ENCODE measurements at regions not wholly inside any gene's neighbourhood (a gene's known extent, or its start where the extent isn't known, plus 50 kb on each side); places are given as distances from the start of the nearest gene placed in this dataset.

- Histone ChIP-seq H3K27ac (ENCODE audit: low read depth, low read length) (no peak overlapping the region), H3K27me3 (ENCODE audit: insufficient read depth, low read length) (no peaks in the 10 kb centered on the region), H3K4me1 (ENCODE audit: insufficient read depth, low read length) (no peaks in the 10 kb centered on the region), H3K9me3 (ENCODE audit: control insufficient read depth in 1 of 2, low read length in 2 of 2) (no peaks in the 10 kb centered on the region), H3K36me3 (ENCODE audit: insufficient read depth, low read length) (no peaks in the 10 kb centered on the region), H3K4me3 (ENCODE audit: low read length in 2 of 2) (no peak overlapping the region)
- H3K4me3 Mint-ChIP-seq: no peak overlapping the region
- ChIA-PET CTCF (ENCODE audit: partially characterized antibody) (no interaction called here), POLR2A (ENCODE audit: partially characterized antibody) (no interaction called here)
- no peaks in the 10 kb centered on the region for H3K4me1 Mint-ChIP-seq
- DNase-seq: no peak
- intact Hi-C loops (cut with micrococcal nuclease): no loop called here
- H3K36me3 Mint-ChIP-seq: no peaks in the 10 kb centered on the region
- no peaks in the 10 kb centered on the region for H3K27me3 Mint-ChIP-seq
- peaks cover 0 to 21% (median 2%) of the 10 kb centered on the region in 8 donors for H3K9me3 Mint-ChIP-seq
- H3K27ac Mint-ChIP-seq: no peak overlapping the region
These were observed 247.4 kb upstream of the CTSO start for GRCh38 chr4:156201050-156201449.

GRCh38 chr4:156198511-156198910, 244.8 kb upstream of the CTSO start:
- CTCF ChIA-PET (ENCODE audit: partially characterized antibody): no interaction called here
- H3K36me3 Mint-ChIP-seq: no peaks in the 10 kb centered on the region
- Histone ChIP-seq H3K27ac (ENCODE audit: low read depth, low read length) (no peak overlapping the region), H3K27me3 (ENCODE audit: insufficient read depth, low read length) (no peaks in the 10 kb centered on the region), H3K4me3 (ENCODE audit: low read length in 2 of 2) (no peak overlapping the region), H3K4me1 (ENCODE audit: insufficient read depth, low read length) (no peaks in the 10 kb centered on the region), H3K9me3 (ENCODE audit: control insufficient read depth in 1 of 2, low read length in 2 of 2) (no peaks in the 10 kb centered on the region), H3K36me3 (ENCODE audit: insufficient read depth, low read length) (no peaks in the 10 kb centered on the region)
- peaks cover 0 to 14% (median under 1%) of the 10 kb centered on the region in 8 donors for H3K9me3 Mint-ChIP-seq
- H3K27me3 Mint-ChIP-seq: no peaks in the 10 kb centered on the region
- H3K27ac Mint-ChIP-seq: no peak overlapping the region
- intact Hi-C loops (cut with micrococcal nuclease): no loop called here
- no peaks in the 10 kb centered on the region for H3K4me1 Mint-ChIP-seq
- no peak for DNase-seq
- H3K4me3 Mint-ChIP-seq: no peak overlapping the region
- POLR2A ChIA-PET (ENCODE audit: partially characterized antibody): no interaction called here

- Histone ChIP-seq H3K27me3 (ENCODE audit: insufficient read depth, low read length) (no peaks in the 10 kb centered on the region), H3K36me3 (ENCODE audit: insufficient read depth, low read length) (no peaks in the 10 kb centered on the region), H3K4me3 (ENCODE audit: low read length in 2 of 2) (no peak overlapping the region), H3K9me3 (ENCODE audit: control insufficient read depth in 1 of 2, low read length in 2 of 2) (no peaks in the 10 kb centered on the region), H3K4me1 (ENCODE audit: insufficient read depth, low read length) (no peaks in the 10 kb centered on the region), H3K27ac (ENCODE audit: low read depth, low read length) (no peak overlapping the region)
- peaks cover 0 to 14% (median under 1%) of the 10 kb centered on the region in 8 donors for H3K9me3 Mint-ChIP-seq
- H3K27me3 Mint-ChIP-seq: no peaks in the 10 kb centered on the region
- intact Hi-C loops (cut with micrococcal nuclease): no loop called here
- DNase-seq: no peak
- no peak overlapping the region for H3K4me3 Mint-ChIP-seq
- H3K4me1 Mint-ChIP-seq: no peaks in the 10 kb centered on the region
- no peak overlapping the region for H3K27ac Mint-ChIP-seq
- ChIA-PET CTCF (ENCODE audit: partially characterized antibody) (no interaction called here), POLR2A (ENCODE audit: partially characterized antibody) (no interaction called here)
- no peaks in the 10 kb centered on the region for H3K36me3 Mint-ChIP-seq
These were observed 243.6 kb upstream of the CTSO start for GRCh38 chr4:156197216-156197615.

- no peak overlapping the region for H3K27ac Mint-ChIP-seq
- no peak overlapping the region for H3K4me3 Mint-ChIP-seq
- Histone ChIP-seq H3K36me3 (ENCODE audit: insufficient read depth, low read length) (no peaks in the 10 kb centered on the region), H3K9me3 (ENCODE audit: control insufficient read depth in 1 of 2, low read length in 2 of 2) (no peaks in the 10 kb centered on the region), H3K27ac (ENCODE audit: low read depth, low read length) (no peak overlapping the region), H3K4me3 (ENCODE audit: low read length in 2 of 2) (no peak overlapping the region), H3K4me1 (ENCODE audit: insufficient read depth, low read length) (no peaks in the 10 kb centered on the region), H3K27me3 (ENCODE audit: insufficient read depth, low read length) (no peaks in the 10 kb centered on the region)
- no peaks in the 10 kb centered on the region for H3K36me3 Mint-ChIP-seq
- no peaks in the 10 kb centered on the region for H3K4me1 Mint-ChIP-seq
- intact Hi-C loops (cut with micrococcal nuclease): no loop called here
- H3K27me3 Mint-ChIP-seq: no peaks in the 10 kb centered on the region
- H3K9me3 Mint-ChIP-seq: peaks cover 0 to 14% (median under 1%) of the 10 kb centered on the region in 8 donors
- no peak for DNase-seq
- POLR2A ChIA-PET (ENCODE audit: partially characterized antibody): no interaction called here
- CTCF ChIA-PET (ENCODE audit: partially characterized antibody): no interaction called here
These were observed 243.1 kb upstream of the CTSO start for GRCh38 chr4:156196722-156197121.

- Mint-ChIP-seq H3K27me3 (no peaks in the 10 kb centered on the region), H3K9me3 (peaks cover 0 to 14% (median 2%) of the 10 kb centered on the region in 8 donors), H3K4me1 (no peaks in the 10 kb centered on the region), H3K36me3 (no peaks in the 10 kb centered on the region), H3K27ac (no peak overlapping the region), H3K4me3 (no peak overlapping the region)
- no peaks in the 10 kb centered on the region for H3K27me3 ChIP-seq (ENCODE audit: insufficient read depth, low read length)
- H3K4me1 ChIP-seq (ENCODE audit: insufficient read depth, low read length): no peaks in the 10 kb centered on the region
- POLR2A ChIA-PET (ENCODE audit: partially characterized antibody): no interaction called here
- no peaks in the 10 kb centered on the region for H3K9me3 ChIP-seq (ENCODE audit: control insufficient read depth in 1 of 2, low read length in 2 of 2)
- no peak overlapping the region for H3K4me3 ChIP-seq (ENCODE audit: low read length in 2 of 2)
- DNase-seq: no peak
- intact Hi-C loops (cut with micrococcal nuclease): no loop called here
- no peak overlapping the region for H3K27ac ChIP-seq (ENCODE audit: low read depth, low read length)
- CTCF ChIA-PET (ENCODE audit: partially characterized antibody): no interaction called here
- no peaks in the 10 kb centered on the region for H3K36me3 ChIP-seq (ENCODE audit: insufficient read depth, low read length)
These were observed 242.2 kb upstream of the CTSO start for GRCh38 chr4:156195914-156196313.

GRCh38 chr4:156194896-156195295, 241.2 kb upstream of the CTSO start:
- H3K36me3 Mint-ChIP-seq: no peaks in the 10 kb centered on the region
- POLR2A ChIA-PET (ENCODE audit: partially characterized antibody): no interaction called here

GRCh38 chr4:156193800-156194199, 240.1 kb upstream of the CTSO start:
- Histone ChIP-seq H3K36me3 (ENCODE audit: insufficient read depth, low read length) (no peaks in the 10 kb centered on the region), H3K9me3 (ENCODE audit: control insufficient read depth in 1 of 2, low read length in 2 of 2) (no peaks in the 10 kb centered on the region), H3K4me1 (ENCODE audit: insufficient read depth, low read length) (no peaks in the 10 kb centered on the region), H3K27me3 (ENCODE audit: insufficient read depth, low read length) (no peaks in the 10 kb centered on the region), H3K27ac (ENCODE audit: low read depth, low read length) (no peak overlapping the region), H3K4me3 (ENCODE audit: low read length in 2 of 2) (no peak overlapping the region)
- Mint-ChIP-seq H3K9me3 (peaks cover 0 to 14% (median 2%) of the 10 kb centered on the region in 8 donors), H3K27ac (no peak overlapping the region), H3K4me1 (no peaks in the 10 kb centered on the region), H3K36me3 (no peaks in the 10 kb centered on the region), H3K27me3 (no peaks in the 10 kb centered on the region), H3K4me3 (no peak overlapping the region)
- no peak for DNase-seq
- intact Hi-C loops (cut with micrococcal nuclease): no loop called here
- ChIA-PET CTCF (ENCODE audit: partially characterized antibody) (no interaction called here), POLR2A (ENCODE audit: partially characterized antibody) (no interaction called here)

More at GRCh38 chr4:156194896-156195295, 241.2 kb upstream of the CTSO start:
- Histone ChIP-seq H3K4me3 (ENCODE audit: low read length in 2 of 2) (no peak overlapping the region), H3K27ac (ENCODE audit: low read depth, low read length) (no peak overlapping the region), H3K9me3 (ENCODE audit: control insufficient read depth in 1 of 2, low read length in 2 of 2) (no peaks in the 10 kb centered on the region), H3K27me3 (ENCODE audit: insufficient read depth, low read length) (no peaks in the 10 kb centered on the region), H3K36me3 (ENCODE audit: insufficient read depth, low read length) (no peaks in the 10 kb centered on the region), H3K4me1 (ENCODE audit: insufficient read depth, low read length) (no peaks in the 10 kb centered on the region)
- Mint-ChIP-seq H3K9me3 (peaks cover 0 to 14% (median 2%) of the 10 kb centered on the region in 8 donors), H3K27me3 (no peaks in the 10 kb centered on the region), H3K4me1 (no peaks in the 10 kb centered on the region), H3K27ac (no peak overlapping the region), H3K4me3 (no peak overlapping the region)
- no peak for DNase-seq
- intact Hi-C loops (cut with micrococcal nuclease): no loop called here
- CTCF ChIA-PET (ENCODE audit: partially characterized antibody): no interaction called here

GRCh38 chr4:156193106-156193505, 239.4 kb upstream of the CTSO start:
- Histone ChIP-seq H3K9me3 (ENCODE audit: control insufficient read depth in 1 of 2, low read length in 2 of 2) (no peaks in the 10 kb centered on the region), H3K4me3 (ENCODE audit: low read length in 2 of 2) (no peak overlapping the region), H3K27me3 (ENCODE audit: insufficient read depth, low read length) (no peaks in the 10 kb centered on the region), H3K36me3 (ENCODE audit: insufficient read depth, low read length) (no peaks in the 10 kb centered on the region), H3K27ac (ENCODE audit: low read depth, low read length) (no peak overlapping the region), H3K4me1 (ENCODE audit: insufficient read depth, low read length) (no peaks in the 10 kb centered on the region)
- ChIA-PET POLR2A (ENCODE audit: partially characterized antibody) (no interaction called here), CTCF (ENCODE audit: partially characterized antibody) (no interaction called here)
- Mint-ChIP-seq H3K9me3 (peaks cover 0 to 12% (median 2%) of the 10 kb centered on the region in 8 donors), H3K36me3 (no peaks in the 10 kb centered on the region), H3K4me3 (no peak overlapping the region), H3K27me3 (no peaks in the 10 kb centered on the region), H3K4me1 (no peaks in the 10 kb centered on the region), H3K27ac (no peak overlapping the region)
- intact Hi-C loops (cut with micrococcal nuclease): no loop called here
- no peak for DNase-seq
